ENCODE measurements at regions not wholly inside any gene's neighbourhood (a gene's known extent, or its start where the extent isn't known, plus 50 kb on each side); places are given as distances from the start of the nearest gene placed in this dataset.

DNA sequence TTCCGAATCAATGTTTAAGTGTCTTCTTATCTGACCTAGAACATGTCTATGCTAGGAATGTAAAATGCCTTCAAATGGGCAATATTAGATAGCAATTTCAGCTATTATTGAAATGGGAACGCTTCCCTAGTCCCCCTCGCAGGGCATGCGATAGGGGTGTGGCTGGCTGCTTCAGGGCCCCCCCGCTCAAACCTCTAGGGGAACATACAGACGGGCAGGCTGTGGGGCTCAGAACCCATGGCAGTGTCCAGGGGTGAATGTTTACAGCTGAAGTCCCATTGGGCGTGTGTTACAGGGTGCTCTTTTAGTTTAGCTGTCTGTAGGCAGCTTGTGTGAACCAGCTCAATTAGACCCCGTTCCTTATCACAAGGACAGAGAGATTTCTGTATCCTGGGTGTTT lies 315.9 kb downstream of the DSEL start:
- TF ChIP-seq, protein P1, sequence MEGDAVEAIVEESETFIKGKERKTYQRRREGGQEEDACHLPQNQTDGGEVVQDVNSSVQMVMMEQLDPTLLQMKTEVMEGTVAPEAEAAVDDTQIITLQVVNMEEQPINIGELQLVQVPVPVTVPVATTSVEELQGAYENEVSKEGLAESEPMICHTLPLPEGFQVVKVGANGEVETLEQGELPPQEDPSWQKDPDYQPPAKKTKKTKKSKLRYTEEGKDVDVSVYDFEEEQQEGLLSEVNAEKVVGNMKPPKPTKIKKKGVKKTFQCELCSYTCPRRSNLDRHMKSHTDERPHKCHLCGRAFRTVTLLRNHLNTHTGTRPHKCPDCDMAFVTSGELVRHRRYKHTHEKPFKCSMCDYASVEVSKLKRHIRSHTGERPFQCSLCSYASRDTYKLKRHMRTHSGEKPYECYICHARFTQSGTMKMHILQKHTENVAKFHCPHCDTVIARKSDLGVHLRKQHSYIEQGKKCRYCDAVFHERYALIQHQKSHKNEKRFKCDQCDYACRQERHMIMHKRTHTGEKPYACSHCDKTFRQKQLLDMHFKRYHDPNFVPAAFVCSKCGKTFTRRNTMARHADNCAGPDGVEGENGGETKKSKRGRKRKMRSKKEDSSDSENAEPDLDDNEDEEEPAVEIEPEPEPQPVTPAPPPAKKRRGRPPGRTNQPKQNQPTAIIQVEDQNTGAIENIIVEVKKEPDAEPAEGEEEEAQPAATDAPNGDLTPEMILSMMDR (tag by site-specific recombination; IDR thresholded peaks at IDR 0.05): no peak
- TF ChIP-seq ZNF157 (tag by site-specific recombination; IDR thresholded peaks at IDR 0.05): no peak
- TF ChIP-seq, protein P2, sequence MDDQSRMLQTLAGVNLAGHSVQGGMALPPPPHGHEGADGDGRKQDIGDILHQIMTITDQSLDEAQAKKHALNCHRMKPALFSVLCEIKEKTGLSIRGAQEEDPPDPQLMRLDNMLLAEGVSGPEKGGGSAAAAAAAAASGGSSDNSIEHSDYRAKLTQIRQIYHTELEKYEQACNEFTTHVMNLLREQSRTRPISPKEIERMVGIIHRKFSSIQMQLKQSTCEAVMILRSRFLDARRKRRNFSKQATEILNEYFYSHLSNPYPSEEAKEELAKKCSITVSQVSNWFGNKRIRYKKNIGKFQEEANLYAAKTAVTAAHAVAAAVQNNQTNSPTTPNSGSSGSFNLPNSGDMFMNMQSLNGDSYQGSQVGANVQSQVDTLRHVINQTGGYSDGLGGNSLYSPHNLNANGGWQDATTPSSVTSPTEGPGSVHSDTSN (CRISPR knock-in tag; IDR thresholded peaks at IDR 0.05): no peak
- TF ChIP-seq, protein P3, sequence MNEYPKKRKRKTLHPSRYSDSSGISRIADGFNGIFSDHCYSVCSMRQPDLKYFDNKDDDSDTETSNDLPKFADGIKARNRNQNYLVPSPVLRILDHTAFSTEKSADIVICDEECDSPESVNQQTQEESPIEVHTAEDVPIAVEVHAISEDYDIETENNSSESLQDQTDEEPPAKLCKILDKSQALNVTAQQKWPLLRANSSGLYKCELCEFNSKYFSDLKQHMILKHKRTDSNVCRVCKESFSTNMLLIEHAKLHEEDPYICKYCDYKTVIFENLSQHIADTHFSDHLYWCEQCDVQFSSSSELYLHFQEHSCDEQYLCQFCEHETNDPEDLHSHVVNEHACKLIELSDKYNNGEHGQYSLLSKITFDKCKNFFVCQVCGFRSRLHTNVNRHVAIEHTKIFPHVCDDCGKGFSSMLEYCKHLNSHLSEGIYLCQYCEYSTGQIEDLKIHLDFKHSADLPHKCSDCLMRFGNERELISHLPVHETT (tag by site-specific recombination; IDR thresholded peaks at IDR 0.05): no peak
- TF ChIP-seq ZNF792 (tag by site-specific recombination; IDR thresholded peaks at IDR 0.05): no peak
- TF ChIP-seq ZNF19 (tag by site-specific recombination; IDR thresholded peaks at IDR 0.05; ENCODE audit: low read depth): no peak
- no peak for TF ChIP-seq ZNF311 (tag by site-specific recombination; IDR thresholded peaks at IDR 0.05; ENCODE audit: borderline replicate concordance)
- no peak for TF ChIP-seq ZNF530 (tag by site-specific recombination; IDR thresholded peaks at IDR 0.05; ENCODE audit: low read depth)
